HUES48 (cell line): ENCODE measurements at regions not wholly inside any gene's neighbourhood (a gene's known extent, or its start where the extent isn't known, plus 50 kb on each side); places are given as distances from the start of the nearest gene placed in this dataset.

Experiments used
- H3K27ac ChIP-seq: one replicate; pipeline ENCODE4 v1.7.0; 2013; ENCODE audit warnings: low read depth, low read length, inconsistent platforms
- H3K27me3 ChIP-seq: 2 replicates; pipeline ENCODE4 v1.6.1; 2013; ENCODE audit warnings: mild to moderate bottlenecking, low read length; ENCODE audit not compliant: control insufficient read depth, insufficient read depth
- H3K36me3 ChIP-seq: 2 replicates; pipeline ENCODE4 v1.6.1; 2013; ENCODE audit warnings: low read length; ENCODE audit not compliant: control insufficient read depth, insufficient read depth
- H3K4me1 ChIP-seq: 2 replicates; pipeline ENCODE4 v1.6.1; 2013; ENCODE audit warnings: mild to moderate bottlenecking, low read length; ENCODE audit not compliant: control insufficient read depth, insufficient read depth
- H3K4me3 ChIP-seq: 2 replicates; pipeline ENCODE4 v1.5.1; 2013; ENCODE audit warnings: mild to moderate bottlenecking, low read depth, low read length
- H3K9ac ChIP-seq: 2 replicates; pipeline ENCODE4 v1.6.1; 2013; ENCODE audit warnings: mild to moderate bottlenecking, low read depth, low read length, moderate library complexity
- H3K9me3 ChIP-seq: 2 replicates; pipeline ENCODE4 v1.6.1; 2013; ENCODE audit warnings: low read length; ENCODE audit not compliant: control insufficient read depth, insufficient read depth

DNA sequence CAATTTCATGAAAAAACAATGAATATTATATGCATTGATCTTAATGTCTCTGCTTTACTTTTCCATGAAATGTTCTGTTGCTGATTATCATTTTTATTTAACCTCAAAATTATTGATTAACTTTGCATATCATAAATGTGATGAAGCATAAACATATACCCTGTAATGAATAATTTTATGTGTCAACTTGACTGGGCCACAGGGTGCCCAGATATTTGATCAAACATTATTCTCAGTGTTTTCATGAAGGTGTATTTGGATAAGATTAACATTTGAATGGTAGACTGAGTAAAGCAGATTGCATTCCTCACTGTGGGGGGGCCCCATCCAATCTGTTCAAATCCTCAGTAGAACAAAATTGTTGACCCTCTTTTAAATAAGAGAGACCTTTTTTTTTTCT lies 265.2 kb downstream of the CENPW start:
- H3K9ac ChIP-seq: no peak overlapping the region
- no peaks in the 10 kb centered on the region for H3K36me3 ChIP-seq
- no peaks in the 10 kb centered on the region for H3K4me1 ChIP-seq
- H3K27me3 ChIP-seq: no peaks in the 10 kb centered on the region
- no peak overlapping the region for H3K27ac ChIP-seq
- H3K9me3 ChIP-seq: 0 out of 2 replicates have a peak, but pooled peaks cover 8% of the 10 kb centered on the region
- no peak overlapping the region for H3K4me3 ChIP-seq

DNA sequence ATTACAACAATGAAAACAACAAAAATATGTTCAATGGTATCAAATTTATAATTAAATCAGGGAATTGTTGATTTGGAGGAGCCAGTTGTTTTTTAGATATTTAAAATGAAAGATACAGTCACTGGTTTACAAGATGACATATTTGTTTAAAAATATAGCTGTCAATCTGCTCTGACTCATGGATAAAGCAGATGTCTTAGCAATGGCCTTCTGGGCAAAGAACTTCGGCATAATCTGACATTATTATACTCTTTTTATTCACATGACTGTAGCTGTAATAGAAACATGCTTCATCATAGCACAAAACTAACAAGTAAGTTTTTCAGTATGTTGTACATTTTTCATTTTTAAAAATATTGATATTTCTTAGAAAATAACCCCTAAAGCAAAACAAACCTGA lies 267.4 kb downstream of the CENPW start:
- H3K27ac ChIP-seq: no peak overlapping the region
- 0 out of 2 replicates have a peak, but pooled peaks cover 4% of the 10 kb centered on the region for H3K9me3 ChIP-seq
- H3K27me3 ChIP-seq: no peaks in the 10 kb centered on the region
- no peaks in the 10 kb centered on the region for H3K36me3 ChIP-seq
- H3K9ac ChIP-seq: no peak overlapping the region
- no peak overlapping the region for H3K4me3 ChIP-seq
- no peaks in the 10 kb centered on the region for H3K4me1 ChIP-seq

DNA sequence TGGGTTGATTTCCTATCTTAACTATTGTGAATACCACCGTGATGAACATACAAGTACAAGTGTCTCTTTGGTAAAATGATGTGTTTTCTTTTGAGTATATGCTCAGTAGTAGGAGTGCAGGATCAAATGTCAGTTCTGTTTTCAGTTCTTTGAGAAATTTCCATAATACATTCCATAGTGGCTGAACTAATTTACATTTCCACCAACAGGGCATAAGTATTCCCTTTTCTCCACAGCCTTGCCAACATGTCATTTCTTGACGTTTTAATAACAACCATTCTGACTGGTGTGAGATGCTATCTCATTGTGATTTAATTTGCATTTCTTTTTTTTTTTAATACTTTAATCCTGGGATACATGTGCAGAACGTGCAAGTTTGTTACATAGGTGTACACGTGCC lies 268.8 kb downstream of the CENPW start:
- Histone ChIP-seq H3K36me3 (no peaks in the 10 kb centered on the region), H3K9ac (no peak overlapping the region), H3K4me3 (no peak overlapping the region), H3K9me3 (peaks cover 4% of the 10 kb centered on the region; the same call in 1 of the 2 replicates), H3K4me1 (no peaks in the 10 kb centered on the region), H3K27ac (no peak overlapping the region), H3K27me3 (no peaks in the 10 kb centered on the region)

DNA sequence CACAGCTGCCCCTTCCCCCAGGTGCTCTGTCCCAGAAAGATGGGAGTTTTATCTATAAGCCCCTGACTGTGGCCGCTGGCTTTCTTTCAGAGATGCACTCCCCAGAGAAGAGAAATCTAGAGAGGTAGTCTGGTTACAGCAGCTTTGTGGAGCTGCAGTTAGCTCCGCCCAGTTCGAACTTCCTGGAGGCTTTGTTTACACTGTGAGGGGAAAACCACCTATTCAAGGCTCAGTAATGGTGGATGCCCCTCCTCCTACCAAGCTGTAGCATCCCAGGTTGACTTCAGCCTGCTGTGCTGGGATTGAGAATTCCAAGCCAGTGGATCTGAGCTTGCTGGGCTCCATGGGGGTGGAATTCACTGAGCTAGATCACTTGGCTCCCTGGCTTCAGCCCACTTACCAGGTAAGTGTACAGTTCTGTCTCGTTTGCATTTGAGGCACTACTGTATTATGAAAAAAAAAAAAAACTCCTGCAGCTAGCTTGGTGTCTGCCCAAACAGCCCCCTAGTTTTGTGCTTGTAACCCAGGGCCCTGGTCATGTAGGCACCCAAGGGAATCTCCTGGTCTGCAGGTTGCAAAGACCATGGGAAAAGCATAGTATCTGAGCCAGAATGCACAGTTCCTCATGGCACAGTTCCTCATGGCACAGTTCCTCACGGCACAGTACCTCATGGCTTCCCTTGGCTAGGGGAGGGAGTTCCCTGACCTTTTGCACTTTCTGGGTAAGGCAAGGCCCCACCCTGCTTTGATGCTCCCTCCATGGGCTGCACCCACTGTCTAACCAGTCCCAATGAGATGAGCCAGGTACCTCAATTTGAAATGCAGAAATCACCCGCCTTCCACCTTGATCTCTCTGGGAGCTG lies 275.0 kb downstream of the CENPW start:
- Histone ChIP-seq H3K27ac (peak overlapping the region; percentile 28), H3K27me3 (no peaks in the 10 kb centered on the region), H3K4me3 (no peak overlapping the region; the same call in 1 of the 2 replicates), H3K9ac (no peak overlapping the region), H3K36me3 (no peaks in the 10 kb centered on the region), H3K4me1 (no peaks in the 10 kb centered on the region), H3K9me3 (no peaks in the 10 kb centered on the region; the same call in 1 of the 2 replicates)

DNA sequence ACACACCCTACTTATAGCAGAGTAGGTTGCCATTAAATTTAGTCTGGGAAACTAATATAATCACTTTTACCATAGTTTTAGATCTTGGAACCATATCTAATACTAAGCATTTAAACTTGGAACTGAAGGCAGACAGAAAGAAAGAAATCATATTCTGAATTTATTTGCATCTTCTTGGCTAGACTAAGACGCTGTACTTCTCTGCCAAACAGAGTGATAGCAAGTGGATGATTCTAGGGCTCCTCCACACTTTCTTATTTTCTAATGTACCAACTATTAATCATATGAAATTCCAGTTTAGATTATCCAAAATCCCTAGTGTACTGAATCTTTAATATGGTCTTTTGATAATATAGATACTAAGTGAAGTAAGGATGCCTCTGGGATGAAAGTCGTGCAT lies 277.0 kb downstream of the CENPW start:
- Histone ChIP-seq H3K4me1 (no peaks in the 10 kb centered on the region), H3K27me3 (no peaks in the 10 kb centered on the region), H3K9me3 (no peaks in the 10 kb centered on the region; the same call in 1 of the 2 replicates), H3K9ac (no peak overlapping the region), H3K4me3 (no peak overlapping the region), H3K27ac (no peak overlapping the region), H3K36me3 (no peaks in the 10 kb centered on the region)

DNA sequence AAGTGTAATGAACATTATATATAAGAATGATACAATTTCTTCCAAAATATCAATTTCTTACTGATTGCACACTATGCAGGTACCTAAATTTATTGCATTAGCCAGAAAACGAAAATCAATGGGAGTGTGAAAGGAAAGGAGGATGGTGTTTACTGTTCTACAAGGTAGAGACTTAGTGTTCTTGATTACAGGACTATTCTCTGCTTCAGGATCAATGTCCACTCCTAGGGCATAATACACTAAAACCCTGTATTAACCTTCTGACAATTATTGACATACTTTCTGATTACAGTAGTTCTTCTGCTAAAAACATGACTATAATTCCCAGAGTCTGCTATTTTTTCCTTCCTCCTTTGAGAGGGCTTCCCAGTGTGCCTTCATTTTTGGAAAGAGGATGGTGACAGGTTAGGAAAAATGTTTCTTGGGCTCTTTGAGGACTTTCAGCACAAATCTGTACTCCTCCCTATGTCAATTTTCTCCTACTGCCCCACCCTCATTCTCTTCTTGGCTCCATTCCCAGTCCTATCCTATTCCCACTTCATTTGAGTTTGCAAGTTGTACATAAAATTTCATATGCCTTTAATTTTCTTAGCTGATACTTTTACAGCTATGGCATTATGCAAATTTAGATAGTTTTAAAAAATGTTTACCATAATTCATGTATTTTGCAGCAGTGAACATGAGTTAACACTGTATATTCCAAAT lies 278.9 kb downstream of the CENPW start:
- no peak overlapping the region for H3K4me3 ChIP-seq
- no peaks in the 10 kb centered on the region for H3K4me1 ChIP-seq
- H3K27me3 ChIP-seq: no peaks in the 10 kb centered on the region
- H3K27ac ChIP-seq: no peak overlapping the region
- H3K9ac ChIP-seq: no peak overlapping the region
- no peaks in the 10 kb centered on the region for H3K36me3 ChIP-seq
- H3K9me3 ChIP-seq: no peaks in the 10 kb centered on the region

DNA sequence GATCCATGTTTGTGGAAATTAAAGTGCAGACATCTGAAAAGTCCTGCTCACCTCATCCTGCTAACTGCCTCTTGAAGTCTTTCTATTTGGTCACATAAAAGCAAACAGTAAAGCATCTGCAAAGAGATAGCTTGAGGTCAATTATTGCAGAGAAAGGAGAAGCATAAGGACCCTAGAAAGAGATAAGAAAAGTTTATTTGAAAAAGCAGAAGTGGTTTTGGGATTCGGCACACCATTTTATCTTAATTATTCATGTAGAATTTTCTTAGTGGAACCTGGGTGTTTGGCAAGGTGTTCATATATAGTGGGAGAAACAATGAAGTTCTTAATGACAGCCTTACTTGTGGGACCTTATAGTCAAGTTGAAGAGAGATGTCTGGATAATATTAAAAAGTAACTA lies 280.8 kb downstream of the CENPW start:
- no peaks in the 10 kb centered on the region for H3K36me3 ChIP-seq
- H3K9ac ChIP-seq: no peak overlapping the region

DNA sequence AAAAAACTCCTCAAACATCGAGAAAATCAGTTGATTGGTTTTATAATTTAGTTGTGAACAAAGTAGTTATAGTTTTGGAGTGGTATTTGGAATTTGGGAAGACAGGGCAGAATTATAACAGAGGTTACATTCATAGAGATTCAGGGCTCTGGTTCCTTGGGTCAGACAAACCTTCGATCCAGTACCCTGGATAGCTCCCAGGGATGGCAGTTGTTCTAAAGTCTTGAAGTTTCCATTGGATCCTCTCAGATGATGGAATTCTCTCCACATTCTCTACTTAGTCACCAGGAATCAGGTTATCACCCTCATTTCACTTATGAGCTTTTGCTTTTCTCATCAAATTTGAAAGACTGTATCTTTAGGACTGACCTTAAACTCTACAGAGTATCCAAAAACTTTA lies 285.1 kb downstream of the CENPW start:
- H3K27ac ChIP-seq: no peak overlapping the region
- no peak overlapping the region for H3K9ac ChIP-seq
- no peaks in the 10 kb centered on the region for H3K27me3 ChIP-seq
- no peaks in the 10 kb centered on the region for H3K4me1 ChIP-seq
- H3K4me3 ChIP-seq: no peak overlapping the region
- no peaks in the 10 kb centered on the region for H3K9me3 ChIP-seq
- H3K36me3 ChIP-seq: no peaks in the 10 kb centered on the region

More for the DNA sequence above, 280.8 kb downstream of the CENPW start:
- Histone ChIP-seq H3K9me3 (no peaks in the 10 kb centered on the region), H3K4me1 (no peaks in the 10 kb centered on the region), H3K27ac (no peak overlapping the region), H3K27me3 (no peaks in the 10 kb centered on the region), H3K4me3 (no peak overlapping the region)

DNA sequence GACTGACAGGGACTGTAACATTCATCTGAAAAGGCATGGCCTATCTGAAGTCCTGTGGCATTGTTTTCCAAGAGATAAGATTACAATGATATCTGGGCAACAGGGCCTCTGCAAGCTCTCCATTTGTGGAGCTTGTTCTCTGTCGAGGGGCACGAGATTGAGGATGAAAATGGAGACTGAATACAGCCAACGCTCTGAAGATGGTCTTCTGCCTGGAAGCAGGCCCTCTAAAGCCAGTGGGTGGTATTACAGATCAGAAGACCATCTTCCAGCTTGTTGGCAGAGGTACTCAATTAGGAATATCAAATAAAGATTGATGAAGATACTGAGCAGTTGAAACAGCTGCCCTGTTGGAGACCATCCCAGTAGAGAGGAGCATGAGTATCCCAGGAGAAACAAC lies 288.2 kb downstream of the CENPW start:
- no peak overlapping the region for H3K4me3 ChIP-seq
- H3K4me1 ChIP-seq: peaks cover 2% of the 10 kb centered on the region; the same call in 1 of the 2 replicates
- H3K9me3 ChIP-seq: no peaks in the 10 kb centered on the region
- H3K27ac ChIP-seq: no peak overlapping the region
- no peaks in the 10 kb centered on the region for H3K36me3 ChIP-seq
- H3K27me3 ChIP-seq: no peaks in the 10 kb centered on the region
- no peak overlapping the region for H3K9ac ChIP-seq

DNA sequence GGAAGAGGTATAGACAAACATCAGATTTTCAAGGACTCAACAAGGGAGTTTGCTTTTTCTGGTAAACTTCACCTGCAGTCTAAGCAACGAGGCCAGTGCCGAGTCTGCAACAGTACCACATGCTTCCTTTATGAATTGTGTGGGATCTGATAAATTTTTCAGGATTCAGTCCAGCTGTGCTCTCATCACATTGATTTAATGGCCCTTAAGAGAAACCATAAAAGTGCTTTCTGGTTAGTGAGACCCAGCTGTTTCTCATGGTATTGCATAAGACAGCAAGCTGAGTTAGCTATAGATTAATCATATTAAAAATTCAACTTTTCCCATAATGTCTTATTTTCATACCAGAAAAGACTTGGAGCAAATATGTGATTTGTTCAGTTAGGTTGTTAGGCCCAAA lies 291.4 kb downstream of the CENPW start:
- Histone ChIP-seq H3K27me3 (no peaks in the 10 kb centered on the region), H3K4me3 (no peak overlapping the region), H3K36me3 (no peaks in the 10 kb centered on the region), H3K9me3 (no peaks in the 10 kb centered on the region), H3K9ac (no peak overlapping the region), H3K27ac (no peak overlapping the region), H3K4me1 (peaks cover 7% of the 10 kb centered on the region; the same call in 1 of the 2 replicates)

DNA sequence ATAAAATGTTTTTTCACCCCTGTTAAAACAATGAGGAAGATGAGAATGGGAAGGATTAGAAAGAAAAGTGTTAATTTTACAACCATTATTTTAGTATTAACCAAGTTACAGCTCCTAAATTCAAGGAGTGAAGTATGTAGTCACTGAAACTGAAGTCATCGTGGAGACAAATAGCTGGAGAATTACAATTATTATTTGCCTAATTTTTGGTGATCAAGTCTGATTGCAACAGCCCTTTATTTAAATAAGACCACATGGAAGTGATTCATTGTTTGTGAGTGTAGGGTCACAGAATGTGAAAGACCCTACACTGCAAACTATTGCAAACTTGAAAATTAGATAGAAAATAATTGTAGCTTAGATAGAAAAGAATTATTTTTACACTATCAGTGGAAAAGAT lies 292.4 kb downstream of the CENPW start:
- H3K27ac ChIP-seq: no peak overlapping the region
- no peaks in the 10 kb centered on the region for H3K36me3 ChIP-seq
- H3K27me3 ChIP-seq: no peaks in the 10 kb centered on the region
- no peaks in the 10 kb centered on the region for H3K9me3 ChIP-seq
- H3K4me3 ChIP-seq: no peak overlapping the region
- no peak overlapping the region for H3K9ac ChIP-seq
- peaks cover 7% of the 10 kb centered on the region; the same call in 1 of the 2 replicates for H3K4me1 ChIP-seq
